ENCODE measurements at regions not wholly inside any gene's neighbourhood (a gene's known extent, or its start where the extent isn't known, plus 50 kb on each side); places are given as distances from the start of the nearest gene placed in this dataset.

GRCh38 chr6:66556936-66557335 is 849.9 kb upstream of the EYS start:
- Histone ChIP-seq H3K27me3 (ENCODE audit: control insufficient read depth, insufficient read depth, low read length) (no peaks in the 10 kb centered on the region), H3K36me3 (ENCODE audit: control insufficient read depth, insufficient read depth, low read length) (no peaks in the 10 kb centered on the region), H3K4me1 (ENCODE audit: control insufficient read depth, insufficient read depth, low read length) (no peaks in the 10 kb centered on the region), H3K27ac (ENCODE audit: low read length) (no peak overlapping the region), H3K4me3 (ENCODE audit: low read length) (no peak overlapping the region), H3K9me3 (ENCODE audit: control insufficient read depth, insufficient read depth, low read length) (peaks cover 1% of the 10 kb centered on the region)
- Mint-ChIP-seq H3K4me3 (no peak overlapping the region), H3K27me3 (ENCODE audit: low read depth in 2 of 2) (no peaks in the 10 kb centered on the region), H3K4me1 (no peaks in the 10 kb centered on the region), H3K9me3 (peaks cover 13 to 23% of the 10 kb centered on the region in 2 donors), H3K27ac (no peak overlapping the region), H3K36me3 (peaks cover 17% of the 10 kb centered on the region)
- TF ChIP-seq CTCF (IDR thresholded peaks at IDR 0.05), result no peak
- intact Hi-C loops (cut with micrococcal nuclease), result no loop called here
- ATAC-seq, result no peak
- no CpG with 5 or more reads among the region's 1 CpG for WGBS (ENCODE audit: insufficient coverage)
- DNase-seq, result no peak

- Histone ChIP-seq H3K4me3 (ENCODE audit: low read length) (no peak overlapping the region), H3K4me1 (ENCODE audit: control insufficient read depth, insufficient read depth, low read length) (no peaks in the 10 kb centered on the region), H3K27me3 (ENCODE audit: control insufficient read depth, insufficient read depth, low read length) (no peaks in the 10 kb centered on the region), H3K36me3 (ENCODE audit: control insufficient read depth, insufficient read depth, low read length) (no peaks in the 10 kb centered on the region), H3K9me3 (ENCODE audit: control insufficient read depth, insufficient read depth, low read length) (no peaks in the 10 kb centered on the region), H3K27ac (ENCODE audit: low read length) (no peak overlapping the region)
- Mint-ChIP-seq H3K27ac (no peak overlapping the region), H3K4me1 (no peaks in the 10 kb centered on the region), H3K4me3 (no peak overlapping the region), H3K27me3 (ENCODE audit: low read depth in 2 of 2) (no peaks in the 10 kb centered on the region), H3K36me3 (peaks cover 17% of the 10 kb centered on the region), H3K9me3 (peaks cover 10 to 20% of the 10 kb centered on the region in 2 donors)
- intact Hi-C loops (cut with micrococcal nuclease), result no loop called here
- no peak for DNase-seq
- TF ChIP-seq CTCF (IDR thresholded peaks at IDR 0.05), result no peak
- 90% methylated on average over 1 of the region's 1 CpG for WGBS (ENCODE audit: insufficient coverage)
- ATAC-seq, result no peak
Observed at GRCh38 chr6:66555082-66555481, 848.1 kb upstream of the EYS start.

- no peaks in the 10 kb centered on the region for H3K27me3 ChIP-seq (ENCODE audit: control insufficient read depth, insufficient read depth, low read length)
- no peak for TF ChIP-seq CTCF (IDR thresholded peaks at IDR 0.05)
- WGBS (ENCODE audit: insufficient coverage), result 57% methylated on average over 1 of the region's 2 CpGs
- Mint-ChIP-seq H3K4me3 (no peak overlapping the region), H3K4me1 (no peaks in the 10 kb centered on the region), H3K36me3 (peaks cover 17% of the 10 kb centered on the region), H3K27me3 (ENCODE audit: low read depth in 2 of 2) (no peaks in the 10 kb centered on the region), H3K27ac (no peak overlapping the region), H3K9me3 (peaks cover 10 to 20% of the 10 kb centered on the region in 2 donors)
- H3K27ac ChIP-seq (ENCODE audit: low read length), result no peak overlapping the region
- H3K4me1 ChIP-seq (ENCODE audit: control insufficient read depth, insufficient read depth, low read length), result no peaks in the 10 kb centered on the region
- DNase-seq (no peak), ATAC-seq (no peak)
- H3K9me3 ChIP-seq (ENCODE audit: control insufficient read depth, insufficient read depth, low read length), result no peaks in the 10 kb centered on the region
- no peak overlapping the region for H3K4me3 ChIP-seq (ENCODE audit: low read length)
- no peaks in the 10 kb centered on the region for H3K36me3 ChIP-seq (ENCODE audit: control insufficient read depth, insufficient read depth, low read length)
- intact Hi-C loops (cut with micrococcal nuclease), result no loop called here
Observed at GRCh38 chr6:66553441-66553840, 846.4 kb upstream of the EYS start.

- DNase-seq (no peak), ATAC-seq (no peak)
- WGBS (ENCODE audit: insufficient coverage), result no CpG with 5 or more reads among the region's 1 CpG
- no peaks in the 10 kb centered on the region for H3K36me3 Mint-ChIP-seq
- Histone ChIP-seq H3K9me3 (ENCODE audit: control insufficient read depth, insufficient read depth, low read length) (peaks cover 7% of the 10 kb centered on the region), H3K4me1 (ENCODE audit: control insufficient read depth, insufficient read depth, low read length) (no peaks in the 10 kb centered on the region), H3K36me3 (ENCODE audit: control insufficient read depth, insufficient read depth, low read length) (no peaks in the 10 kb centered on the region), H3K4me3 (ENCODE audit: low read length) (no peak overlapping the region), H3K27me3 (ENCODE audit: control insufficient read depth, insufficient read depth, low read length) (no peaks in the 10 kb centered on the region), H3K27ac (ENCODE audit: low read length) (no peak overlapping the region)
- no peak overlapping the region for H3K4me3 Mint-ChIP-seq
- peaks cover 8 to 12% of the 10 kb centered on the region in 2 donors for H3K9me3 Mint-ChIP-seq
- TF ChIP-seq CTCF (IDR thresholded peaks at IDR 0.05), result no peak
- intact Hi-C loops (cut with micrococcal nuclease), result no loop called here
- no peaks in the 10 kb centered on the region for H3K4me1 Mint-ChIP-seq
- no peaks in the 10 kb centered on the region for H3K27me3 Mint-ChIP-seq (ENCODE audit: low read depth in 2 of 2)
- no peak overlapping the region for H3K27ac Mint-ChIP-seq
Observed at GRCh38 chr6:66538551-66539135, 831.6 kb upstream of the EYS start.
